Common myeloid progenitor, CD34-positive (primary cell): ENCODE measurements at regions not wholly inside any gene's neighbourhood (a gene's known extent, or its start where the extent isn't known, plus 50 kb on each side); places are given as distances from the start of the nearest gene placed in this dataset.

Experiments
- CTCF ChIA-PET: fragments of 350-600 bp; sonication (Branson Sonifier 250); formaldehyde crosslinking; loops from one replicate; lab custom pipeline; 2021; ENCODE audit warnings: antibody characterized with exemption; lab: Charles Lee
- POLR2A ChIA-PET: fragments of 350-600 bp; sonication (Branson Sonifier 250); formaldehyde crosslinking; loops from one replicate; lab custom pipeline; 2021; ENCODE audit warnings: antibody characterized with exemption; lab: Charles Lee
- DNase-seq, 3 donors: peaks; one replicate each; pipeline versions ENCODE4 v3.0.0 to v3.0.0-alpha.2; 2013
- H3K27ac ChIP-seq, 2 experiments: 1 replicate in 1 of 2; 2 replicates in 1 of 2; pipeline ENCODE4 v1.7.0; 2013; ENCODE audit warnings: inconsistent platforms in 2 of 2, low read length in 2 of 2, mild to moderate bottlenecking in 2 of 2, low read depth in 1 of 2, moderate library complexity in 1 of 2; ENCODE audit not compliant: severe bottlenecking in 2 of 2, insufficient read depth in 1 of 2, poor library complexity in 1 of 2
- H3K27me3 ChIP-seq, 5 experiments: replicated peaks in 2 of 5; 1 replicate in 3 of 5; 2 replicates in 2 of 5; pipeline versions ENCODE4 v1.6.1 to v1.7.0; 2013; ENCODE audit warnings: low read length in 4 of 5, mild to moderate bottlenecking in 2 of 5, moderate library complexity in 2 of 5, inconsistent platforms in 1 of 5; ENCODE audit not compliant: insufficient read depth in 5 of 5, control insufficient read depth in 4 of 5
- H3K36me3 ChIP-seq, 4 experiments: 1 replicate in 2 of 4; 2 replicates in 2 of 4; pipeline versions ENCODE4 v1.6.1 to v1.7.0; 2013; ENCODE audit warnings: low read length in 3 of 4, control low read depth in 1 of 4, mild to moderate bottlenecking in 1 of 4; ENCODE audit not compliant: control insufficient read depth in 4 of 4, insufficient read depth in 4 of 4
- H3K4me1 ChIP-seq, 4 experiments: 1 replicate in 3 of 4; 2 replicates in 1 of 4; pipeline versions ENCODE4 v1.6.1 to v1.7.1; 2013; ENCODE audit warnings: low read length in 3 of 4, mild to moderate bottlenecking in 3 of 4, control low read depth in 1 of 4, inconsistent platforms in 1 of 4, moderate library complexity in 1 of 4; ENCODE audit not compliant: control insufficient read depth in 4 of 4, insufficient read depth in 4 of 4; ENCODE audit errors: control extremely low read depth in 1 of 4
- H3K4me3 ChIP-seq, 7 experiments: 1 replicate in 4 of 7; 2 replicates in 3 of 7; pipeline versions ENCODE4 v1.5.1 to v1.7.0; 2013; ENCODE audit warnings: mild to moderate bottlenecking in 7 of 7, low read length in 6 of 7, moderate library complexity in 6 of 7, inconsistent platforms in 2 of 7, low read depth in 2 of 7, control low read depth in 1 of 7; ENCODE audit not compliant: insufficient read depth in 4 of 7, control insufficient read depth in 1 of 7; ENCODE audit errors: extremely low read depth in 1 of 7
- H3K9me3 ChIP-seq, 5 experiments: 1 replicate in 4 of 5; 2 replicates in 1 of 5; pipeline versions ENCODE4 v1.6.1 to v1.7.1; 2013; ENCODE audit warnings: low read length in 4 of 5, mild to moderate bottlenecking in 2 of 5, inconsistent platforms in 1 of 5, low read depth in 1 of 5, moderate library complexity in 1 of 5; ENCODE audit not compliant: control insufficient read depth in 4 of 5, insufficient read depth in 2 of 5; ENCODE audit errors: control extremely low read depth in 1 of 5
- WGBS: methylation state at CpG from one replicate; pipeline ENCODE4 v1.1.5; 2013; ENCODE audit not compliant: insufficient coverage; 5-methylcytosine and 5-hydroxymethylcytosine counted together

GRCh38 chr5:136418301-136418700 is 53.0 kb upstream of the TRPC7 start:
- Histone ChIP-seq H3K9me3 (peaks cover 0 to 1% (median 0%) of the 10 kb centered on the region in 5 experiments), H3K4me3 (no peak overlapping the region), H3K27ac (no peak overlapping the region), H3K27me3 (no peaks in the 10 kb centered on the region), H3K36me3 (no peaks in the 10 kb centered on the region), H3K4me1 (peaks cover 0 to 1% (median 0%) of the 10 kb centered on the region in 4 experiments)
- CTCF ChIA-PET: interaction anchor here (1.8 kb wide), 1 partner anchor 55 kb away, joined by 6 read pairs; no protein-coding TSS in a partner anchor
- POLR2A ChIA-PET: no interaction called here
- DNase-seq: no peak
- 87% methylated on average over 3 of the region's 4 CpGs for WGBS
